ENCODE measurements at regions not wholly inside any gene's neighbourhood (a gene's known extent, or its start where the extent isn't known, plus 50 kb on each side); places are given as distances from the start of the nearest gene placed in this dataset.

DNA sequence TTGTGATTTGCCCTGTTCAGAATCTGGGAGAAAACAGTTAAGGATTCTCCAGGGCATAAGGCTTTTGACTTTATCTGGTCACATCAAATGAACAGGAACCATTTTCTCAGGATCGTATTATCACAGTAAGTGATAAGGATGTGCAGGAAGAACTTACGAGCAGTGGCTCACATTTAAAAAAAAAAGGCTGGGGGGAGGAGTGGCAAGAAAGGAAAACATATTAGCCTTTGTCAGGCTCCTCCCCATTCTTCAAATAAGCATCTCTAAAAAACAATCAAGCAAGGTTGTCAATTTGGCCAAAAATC lies 234.3 kb upstream of the TMEM161B start:
- no peak overlapping the region for H3T11ph ChIP-seq (ENCODE audit: low read length)
- H3K79me2 ChIP-seq (ENCODE audit: insufficient read depth, low read length) = no peaks in the 10 kb centered on the region
- H2BK120ac ChIP-seq (ENCODE audit: low read depth, low read length, poor library complexity, severe bottlenecking) = no peak overlapping the region
- peaks cover 5 to 11% of the 10 kb centered on the region in 2 experiments; a peak in 3 of 4 replicates for H3K4me1 Mint-ChIP-seq
- no peak overlapping the region for H3K4me3 Mint-ChIP-seq
- DNase-seq = no peak
- H3K79me1 ChIP-seq (ENCODE audit: insufficient read depth, low read depth, low read length, poor library complexity, severe bottlenecking) = no peaks in the 10 kb centered on the region
- H3K18ac ChIP-seq (ENCODE audit: insufficient read length, low read depth, low read length) = no peak overlapping the region
- no peak overlapping the region for H2BK5ac ChIP-seq (ENCODE audit: insufficient read length, low read length)
- no peak overlapping the region for H3K14ac ChIP-seq (ENCODE audit: insufficient read depth, low read length)
- H3K27me3 ChIP-seq (ENCODE audit: insufficient read depth, low read length) = no peaks in the 10 kb centered on the region
- no peak overlapping the region for H2AK5ac ChIP-seq (ENCODE audit: insufficient read length, low read length)
- no peaks in the 10 kb centered on the region for H3K9me3 ChIP-seq (ENCODE audit: control insufficient read depth, low read depth, low read length)
- H2BK15ac ChIP-seq (ENCODE audit: low read depth, low read length) = no peak overlapping the region
- no peak overlapping the region for H3K4me2 ChIP-seq (ENCODE audit: insufficient read depth, insufficient read length, low read length)
- H2BK20ac ChIP-seq (ENCODE audit: low read depth, low read length, poor library complexity, severe bottlenecking) = no peak overlapping the region
- H3K56ac ChIP-seq (ENCODE audit: insufficient read length, low read depth, low read length) = no peak overlapping the region
- no peaks in the 10 kb centered on the region for H3K23me2 ChIP-seq (ENCODE audit: insufficient read length, low read depth, low read length, poor library complexity, severe bottlenecking)
- no CpG with 5 or more reads among the region's 2 CpGs for WGBS (ENCODE audit: extremely low coverage, insufficient read length, low lambda C conversion rate)
- H4K8ac ChIP-seq (replicated peaks; ENCODE audit: insufficient read length, low read depth, low read length) = no peak overlapping the region
- no peak overlapping the region for H3K23ac ChIP-seq (ENCODE audit: insufficient read length, low read depth, low read length)
- H2AFZ ChIP-seq (ENCODE audit: low read length) = no peak overlapping the region
- no peak overlapping the region for H4K91ac ChIP-seq (ENCODE audit: insufficient read length, low read depth, low read length)
- H2BK12ac ChIP-seq (ENCODE audit: insufficient read length, low read depth, low read length) = no peak overlapping the region
- no peaks in the 10 kb centered on the region for H3K9me3 Mint-ChIP-seq
- no peak overlapping the region for H4K5ac ChIP-seq (ENCODE audit: insufficient read length, low read depth, low read length)
- no peaks in the 10 kb centered on the region for H3K4me1 ChIP-seq (ENCODE audit: insufficient read depth, low read length)
- no peak overlapping the region for H3K9ac ChIP-seq (ENCODE audit: extremely low read depth, insufficient read length, low read length)
- TF ChIP-seq, protein P1, sequence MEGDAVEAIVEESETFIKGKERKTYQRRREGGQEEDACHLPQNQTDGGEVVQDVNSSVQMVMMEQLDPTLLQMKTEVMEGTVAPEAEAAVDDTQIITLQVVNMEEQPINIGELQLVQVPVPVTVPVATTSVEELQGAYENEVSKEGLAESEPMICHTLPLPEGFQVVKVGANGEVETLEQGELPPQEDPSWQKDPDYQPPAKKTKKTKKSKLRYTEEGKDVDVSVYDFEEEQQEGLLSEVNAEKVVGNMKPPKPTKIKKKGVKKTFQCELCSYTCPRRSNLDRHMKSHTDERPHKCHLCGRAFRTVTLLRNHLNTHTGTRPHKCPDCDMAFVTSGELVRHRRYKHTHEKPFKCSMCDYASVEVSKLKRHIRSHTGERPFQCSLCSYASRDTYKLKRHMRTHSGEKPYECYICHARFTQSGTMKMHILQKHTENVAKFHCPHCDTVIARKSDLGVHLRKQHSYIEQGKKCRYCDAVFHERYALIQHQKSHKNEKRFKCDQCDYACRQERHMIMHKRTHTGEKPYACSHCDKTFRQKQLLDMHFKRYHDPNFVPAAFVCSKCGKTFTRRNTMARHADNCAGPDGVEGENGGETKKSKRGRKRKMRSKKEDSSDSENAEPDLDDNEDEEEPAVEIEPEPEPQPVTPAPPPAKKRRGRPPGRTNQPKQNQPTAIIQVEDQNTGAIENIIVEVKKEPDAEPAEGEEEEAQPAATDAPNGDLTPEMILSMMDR (conservative IDR thresholded peaks at IDR 0.05) = no peak
- no peaks in the 10 kb centered on the region for H3K36me3 Mint-ChIP-seq (ENCODE audit: insufficient read depth in 1 of 3, low read depth in 3 of 3)
- H3K27ac ChIP-seq (ENCODE audit: insufficient read length, low read depth, low read length) = no peak overlapping the region
- H3K27me3 Mint-ChIP-seq (ENCODE audit: low read depth) = peaks cover 4% of the 10 kb centered on the region
- H3K4ac ChIP-seq (ENCODE audit: low read depth, low read length) = no peak overlapping the region
- no peak overlapping the region; a peak in 1 of 7 replicates for H3K27ac Mint-ChIP-seq
- no peaks in the 10 kb centered on the region for H4K20me1 ChIP-seq (ENCODE audit: control insufficient read depth, insufficient read depth, insufficient read length)
